GM21360 (cell line): ENCODE measurements at regions not wholly inside any gene's neighbourhood (a gene's known extent, or its start where the extent isn't known, plus 50 kb on each side); places are given as distances from the start of the nearest gene placed in this dataset.
"Not testable (repeated sequence)": the region's sequence is repeated elsewhere in the genome, so short reads cannot be mapped to it uniquely, and the experiment has no call there.

ENCODE experiments used
- ATAC-seq: cut with Tn5 transposase; IDR thresholded peaks from one replicate; pipeline ENCODE4 v1.9.1; 2021; ENCODE audit warnings: mild to moderate bottlenecking, moderate library complexity; ENCODE audit not compliant: unreplicated experiment

DNA sequence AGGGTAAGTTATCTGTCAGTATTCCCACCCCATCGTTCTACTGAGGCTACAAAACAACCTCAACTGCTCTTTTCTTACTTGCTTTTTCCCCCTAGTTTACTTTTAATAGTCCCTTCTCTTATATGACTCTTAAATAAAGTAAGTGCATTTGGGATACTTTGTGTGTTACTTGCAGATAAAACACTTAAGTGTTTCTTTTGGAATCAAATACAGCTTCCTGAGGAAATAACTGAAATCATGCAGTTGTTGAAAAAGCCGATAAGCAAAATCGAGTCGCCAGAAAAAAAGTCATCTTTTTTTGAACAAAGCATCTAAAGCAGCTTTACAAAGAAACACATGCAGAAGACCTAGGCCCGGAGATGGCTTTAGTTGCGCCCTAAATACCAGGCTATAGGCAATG is 53.5 kb upstream of the EPB41L4A start:
- no peak for ATAC-seq

DNA sequence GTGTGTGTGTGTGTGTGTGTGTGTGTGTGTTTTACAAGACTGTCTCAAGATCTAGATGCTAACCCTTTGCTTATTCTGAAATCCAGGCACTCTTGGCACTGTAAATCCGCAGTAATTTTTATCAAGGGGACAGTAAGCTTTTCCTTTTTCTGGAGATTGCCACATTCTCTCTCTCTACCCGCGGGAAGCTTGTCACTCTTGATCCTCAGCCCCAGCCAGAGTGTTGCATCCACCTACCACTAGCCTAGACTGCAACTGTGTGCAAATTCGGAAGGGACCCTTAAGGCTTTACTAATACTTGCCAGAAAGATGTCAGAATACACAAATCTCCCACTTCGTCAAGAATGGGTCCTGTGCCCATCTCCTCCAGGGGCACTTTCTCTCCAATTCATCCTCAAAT is 54.9 kb upstream of the EPB41L4A start:
- no peak for ATAC-seq

GRCh38 chr5:112475747-112476365 is 56.8 kb upstream of the EPB41L4A start:
- ATAC-seq, result no peak

- ATAC-seq, result no peak
These were observed 60.3 kb upstream of the EPB41L4A start for GRCh38 chr5:112479418-112479817.

- ATAC-seq, result no peak
These were observed 61.4 kb upstream of the EPB41L4A start for GRCh38 chr5:112480501-112480900.

DNA sequence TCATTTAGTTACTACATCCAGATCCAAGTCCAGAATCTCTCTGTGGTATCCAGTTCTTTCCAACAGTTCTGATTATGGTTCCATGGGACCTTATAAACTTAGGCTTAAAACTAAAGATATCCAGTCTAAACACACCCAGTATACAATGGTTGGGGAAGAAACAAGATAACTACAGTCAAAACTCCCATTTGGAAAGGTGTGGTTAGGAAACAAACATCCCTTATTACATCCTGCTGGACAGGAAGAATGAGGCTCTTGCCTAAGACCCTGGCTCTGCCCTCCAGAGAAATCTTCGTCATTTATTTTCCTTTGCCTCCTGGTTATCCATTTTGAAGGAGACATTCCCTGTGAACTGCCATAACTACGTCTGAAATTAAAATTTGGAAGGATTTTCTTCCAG is 64.6 kb upstream of the EPB41L4A start:
- no peak for ATAC-seq

GRCh38 chr5:112485934-112486355 is 66.9 kb upstream of the EPB41L4A start:
- no peak for ATAC-seq

GRCh38 chr5:112491257-112491656 is 72.2 kb upstream of the EPB41L4A start:
- ATAC-seq, result no peak

DNA sequence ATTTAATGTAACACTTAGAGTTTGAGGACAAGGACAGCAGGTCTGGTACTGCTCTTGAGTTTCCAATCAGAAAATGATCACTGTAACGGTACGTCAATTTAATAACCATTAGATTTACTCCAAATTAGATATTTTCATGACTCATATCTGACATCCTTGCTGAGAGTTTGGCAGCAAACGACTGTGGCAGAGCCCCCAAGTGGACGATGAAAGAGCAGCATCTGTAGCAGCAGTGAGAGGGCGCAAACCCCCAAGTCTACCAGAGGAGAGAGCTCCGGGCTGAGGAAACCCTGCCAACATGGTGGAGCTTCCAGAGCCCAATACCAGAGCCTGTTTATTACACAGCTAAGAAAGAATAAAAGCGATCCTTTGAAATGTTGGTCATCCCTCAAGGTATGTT is 73.2 kb upstream of the EPB41L4A start:
- ATAC-seq, result peak; percentile 99

GRCh38 chr5:112503749-112504501 is 84.8 kb upstream of the EPB41L4A start:
- ATAC-seq, result not testable (repeated sequence)

- ATAC-seq, result not testable (repeated sequence)
These were observed 90.0 kb upstream of the EPB41L4A start for GRCh38 chr5:112509097-112509496.

GRCh38 chr5:112511920-112512319 is 92.8 kb upstream of the EPB41L4A start:
- ATAC-seq, result no peak

GRCh38 chr5:112512901-112513300 is 93.8 kb upstream of the EPB41L4A start:
- no peak for ATAC-seq

- no peak for ATAC-seq
These were observed 95.0 kb upstream of the EPB41L4A start for GRCh38 chr5:112514111-112514510.

DNA sequence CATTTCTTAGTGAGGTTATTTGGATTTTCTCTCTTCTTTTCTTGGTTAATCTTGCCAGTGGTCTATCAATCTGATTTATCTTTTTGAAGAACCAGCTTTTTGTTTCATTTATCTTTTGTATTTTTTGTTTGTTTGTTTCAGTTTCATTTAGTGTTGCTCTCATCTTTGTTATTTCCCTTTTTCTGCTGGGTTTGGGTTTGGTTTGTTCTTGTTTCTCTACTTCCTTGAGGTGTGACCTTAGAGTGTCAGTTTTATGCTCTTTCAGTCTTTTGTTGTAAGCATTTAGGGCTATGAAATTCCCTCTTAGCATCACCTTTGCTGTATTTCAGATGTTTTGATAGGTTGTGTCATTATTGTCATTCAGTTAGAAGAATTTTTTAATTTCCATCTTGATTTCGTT is 101.4 kb upstream of the EPB41L4A start:
- not testable (repeated sequence) for ATAC-seq

- not testable (repeated sequence) for ATAC-seq
These were observed 104.0 kb upstream of the EPB41L4A start for GRCh38 chr5:112522891-112523673.

GRCh38 chr5:112523674-112524263 is 104.7 kb upstream of the EPB41L4A start:
- ATAC-seq, result not testable (repeated sequence)

GRCh38 chr5:112525217-112525616 is 106.1 kb upstream of the EPB41L4A start:
- no peak for ATAC-seq

- ATAC-seq, result no peak
These were observed 109.9 kb upstream of the EPB41L4A start for GRCh38 chr5:112528928-112529327.

DNA sequence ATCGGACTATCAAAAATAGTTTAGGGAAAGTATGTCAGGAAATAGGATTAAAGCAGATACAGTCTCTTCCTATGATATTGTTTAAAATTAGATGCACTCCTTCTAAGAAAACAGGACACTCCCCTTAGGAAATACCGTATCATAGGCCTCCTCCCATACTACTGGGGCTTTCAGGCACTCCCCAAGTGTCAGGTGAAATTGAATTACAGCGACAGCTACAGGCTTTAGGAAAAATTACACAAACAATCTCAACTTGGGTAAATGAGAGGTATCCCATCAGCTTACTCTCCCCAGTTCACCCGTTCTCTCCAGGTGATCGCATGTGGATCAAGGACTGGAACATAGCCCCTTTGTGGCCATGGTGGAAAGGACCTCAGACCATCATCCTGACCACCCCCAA is 110.4 kb upstream of the EPB41L4A start:
- ATAC-seq, result no peak

GRCh38 chr5:112532654-112533360 is 113.7 kb upstream of the EPB41L4A start:
- ATAC-seq, result no peak
